BE2C (cell line): ENCODE measurements at regions not wholly inside any gene's neighbourhood (a gene's known extent, or its start where the extent isn't known, plus 50 kb on each side); places are given as distances from the start of the nearest gene placed in this dataset.

Experiments
- DNase-seq: peaks from one replicate; pipeline ENCODE4 v3.0.0-alpha.2; 2020
- H3K27me3 ChIP-seq: fragments of 250-450 bp; sonication (Bioruptor Pico); 2 replicates; pipeline ENCODE4 v1.5.1; 2020; ENCODE audit warnings: mild to moderate bottlenecking
- H3K36me3 ChIP-seq: fragments of 250-450 bp; sonication (Bioruptor Pico); 2 replicates; pipeline ENCODE4 v1.5.1; 2020; ENCODE audit warnings: mild to moderate bottlenecking
- H3K4me1 ChIP-seq: fragments of 250-450 bp; sonication (Bioruptor Pico); 2 replicates; pipeline ENCODE4 v1.5.1; 2020
- H3K4me3 ChIP-seq: 2 replicates; pipeline ENCODE4 v1.5.1; 2011; ENCODE audit warnings: low read depth, low read length
- H3K9me3 ChIP-seq: fragments of 250-450 bp; sonication (Bioruptor Pico); 2 replicates; pipeline ENCODE4 v1.5.1; 2020
- CTCF ChIP-seq: IDR thresholded peaks from 2 replicates; pipeline ENCODE4 v1.5.1; 2012; ENCODE audit warnings: mild to moderate bottlenecking, low read depth, low read length

- DNase-seq, result no peak
- Histone ChIP-seq H3K4me3 (no peak overlapping the region), H3K36me3 (no peaks in the 10 kb centered on the region), H3K9me3 (no peaks in the 10 kb centered on the region), H3K4me1 (no peaks in the 10 kb centered on the region; the same call in 1 of the 2 replicates), H3K27me3 (no peaks in the 10 kb centered on the region)
- no peak for TF ChIP-seq CTCF
Measured at GRCh38 chr1:208818770-208819445, 574.7 kb upstream of the PLXNA2 start.

GRCh38 chr1:208820580-208821212, 576.5 kb upstream of the PLXNA2 start:
- TF ChIP-seq CTCF, result no peak
- Histone ChIP-seq H3K36me3 (no peaks in the 10 kb centered on the region), H3K4me1 (no peaks in the 10 kb centered on the region; the same call in 1 of the 2 replicates), H3K9me3 (no peaks in the 10 kb centered on the region), H3K27me3 (no peaks in the 10 kb centered on the region), H3K4me3 (no peak overlapping the region)
- DNase-seq, result no peak

GRCh38 chr1:208821939-208822338, 577.8 kb upstream of the PLXNA2 start:
- no peak for TF ChIP-seq CTCF
- Histone ChIP-seq H3K27me3 (no peaks in the 10 kb centered on the region), H3K4me3 (no peak overlapping the region), H3K4me1 (no peaks in the 10 kb centered on the region; the same call in 1 of the 2 replicates), H3K9me3 (no peaks in the 10 kb centered on the region), H3K36me3 (no peaks in the 10 kb centered on the region)
- no peak for DNase-seq

GRCh38 chr1:208825300-208825699, 581.1 kb upstream of the PLXNA2 start:
- Histone ChIP-seq H3K27me3 (no peaks in the 10 kb centered on the region), H3K36me3 (no peaks in the 10 kb centered on the region), H3K4me1 (no peaks in the 10 kb centered on the region; the same call in 1 of the 2 replicates), H3K4me3 (no peak overlapping the region), H3K9me3 (no peaks in the 10 kb centered on the region)
- no peak for TF ChIP-seq CTCF
- no peak for DNase-seq

- H3K27me3 ChIP-seq, result no peaks in the 10 kb centered on the region
- H3K4me1 ChIP-seq, result no peaks in the 10 kb centered on the region
- H3K36me3 ChIP-seq, result no peaks in the 10 kb centered on the region
- DNase-seq, result no peak
- H3K9me3 ChIP-seq, result no peaks in the 10 kb centered on the region
- no peak for TF ChIP-seq CTCF
- no peak overlapping the region for H3K4me3 ChIP-seq
Measured at GRCh38 chr1:208829595-208829994, 585.4 kb upstream of the PLXNA2 start.
